ENCODE measurements at regions not wholly inside any gene's neighbourhood (a gene's known extent, or its start where the extent isn't known, plus 50 kb on each side); places are given as distances from the start of the nearest gene placed in this dataset.

DNA sequence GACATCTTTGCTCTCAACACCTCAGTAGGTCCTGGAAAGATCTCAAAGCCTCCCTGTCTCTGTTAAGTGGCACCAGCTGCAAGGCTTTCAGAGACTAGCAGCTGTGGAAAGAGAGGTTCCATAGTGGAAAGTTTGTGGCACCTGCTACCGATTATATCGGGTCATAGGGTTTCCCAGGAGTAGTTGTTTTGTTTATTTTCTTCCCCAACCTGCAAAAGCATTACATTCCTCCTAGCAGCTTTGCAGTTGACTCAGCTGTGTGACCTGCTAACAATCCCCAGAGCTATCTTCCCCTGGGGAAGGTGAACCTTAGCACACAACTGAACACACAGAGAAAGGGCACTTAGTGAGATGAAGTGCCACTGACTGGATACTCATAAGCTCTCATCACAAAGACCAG lies 598.9 kb upstream of the GRM7 start:
- H3K4me3 ChIP-seq (ENCODE audit: low read length, poor library complexity, severe bottlenecking) = no peak overlapping the region
- no peaks in the 10 kb centered on the region for H3F3A ChIP-seq (ENCODE audit: low read depth)
- no peak overlapping the region for H2AFZ ChIP-seq (ENCODE audit: low read length)
- TF ChIP-seq EZH2phosphoT487 (IDR thresholded peaks at IDR 0.05; ENCODE audit: borderline replicate concordance) = no peak
- TF ChIP-seq, protein P1, sequence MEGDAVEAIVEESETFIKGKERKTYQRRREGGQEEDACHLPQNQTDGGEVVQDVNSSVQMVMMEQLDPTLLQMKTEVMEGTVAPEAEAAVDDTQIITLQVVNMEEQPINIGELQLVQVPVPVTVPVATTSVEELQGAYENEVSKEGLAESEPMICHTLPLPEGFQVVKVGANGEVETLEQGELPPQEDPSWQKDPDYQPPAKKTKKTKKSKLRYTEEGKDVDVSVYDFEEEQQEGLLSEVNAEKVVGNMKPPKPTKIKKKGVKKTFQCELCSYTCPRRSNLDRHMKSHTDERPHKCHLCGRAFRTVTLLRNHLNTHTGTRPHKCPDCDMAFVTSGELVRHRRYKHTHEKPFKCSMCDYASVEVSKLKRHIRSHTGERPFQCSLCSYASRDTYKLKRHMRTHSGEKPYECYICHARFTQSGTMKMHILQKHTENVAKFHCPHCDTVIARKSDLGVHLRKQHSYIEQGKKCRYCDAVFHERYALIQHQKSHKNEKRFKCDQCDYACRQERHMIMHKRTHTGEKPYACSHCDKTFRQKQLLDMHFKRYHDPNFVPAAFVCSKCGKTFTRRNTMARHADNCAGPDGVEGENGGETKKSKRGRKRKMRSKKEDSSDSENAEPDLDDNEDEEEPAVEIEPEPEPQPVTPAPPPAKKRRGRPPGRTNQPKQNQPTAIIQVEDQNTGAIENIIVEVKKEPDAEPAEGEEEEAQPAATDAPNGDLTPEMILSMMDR (conservative IDR thresholded peaks at IDR 0.05; ENCODE audit: low read length) = no peak
- H3K9me3 ChIP-seq (ENCODE audit: insufficient read depth, low read depth, low read length) = no peaks in the 10 kb centered on the region
- no peaks in the 10 kb centered on the region for H3K9me2 ChIP-seq (replicated peaks; ENCODE audit: low read depth, low read length)
- no peaks in the 10 kb centered on the region for H4K20me1 ChIP-seq (ENCODE audit: insufficient read depth, low read length, poor library complexity, severe bottlenecking)
- H3K4me1 ChIP-seq (ENCODE audit: insufficient read depth, low read length, poor library complexity, severe bottlenecking) = no peaks in the 10 kb centered on the region
- no peak overlapping the region for H3K4me2 ChIP-seq (ENCODE audit: low read depth, low read length, poor library complexity, severe bottlenecking)
- no peaks in the 10 kb centered on the region for H3K79me2 ChIP-seq (ENCODE audit: insufficient read depth, low read length)
- H3K27me3 ChIP-seq (ENCODE audit: insufficient read depth, low read length, poor library complexity, severe bottlenecking) = no peaks in the 10 kb centered on the region
- no peaks in the 10 kb centered on the region for H3K36me3 ChIP-seq (ENCODE audit: insufficient read depth, low read length)
- H3K9ac ChIP-seq (ENCODE audit: low read depth, low read length, poor library complexity, severe bottlenecking) = no peak overlapping the region

DNA sequence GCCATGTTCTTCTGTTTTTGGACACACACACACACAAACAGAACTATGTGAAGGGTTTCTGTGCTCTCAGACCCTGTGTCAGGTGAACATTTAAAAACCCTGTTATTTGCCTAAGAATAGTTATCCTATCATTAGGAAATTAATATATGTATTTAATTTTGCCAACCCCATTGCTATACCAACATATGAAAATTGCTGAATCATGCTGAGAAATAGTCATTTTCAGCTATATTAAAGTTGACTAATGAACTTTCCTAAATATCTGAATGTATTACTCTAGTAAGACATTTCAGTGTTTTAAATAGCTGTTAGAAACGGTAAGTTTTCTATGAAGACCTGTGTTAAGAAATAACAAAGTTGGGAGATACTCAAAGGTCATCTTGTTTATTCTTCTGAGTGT lies 596.9 kb upstream of the GRM7 start:
- no peaks in the 10 kb centered on the region for H3F3A ChIP-seq (ENCODE audit: low read depth)
- H3K9ac ChIP-seq (ENCODE audit: low read depth, low read length, poor library complexity, severe bottlenecking) = no peak overlapping the region
- H3K4me3 ChIP-seq (ENCODE audit: low read length, poor library complexity, severe bottlenecking) = no peak overlapping the region
- H4K20me1 ChIP-seq (ENCODE audit: insufficient read depth, low read length, poor library complexity, severe bottlenecking) = no peaks in the 10 kb centered on the region
- H3K4me2 ChIP-seq (ENCODE audit: low read depth, low read length, poor library complexity, severe bottlenecking) = no peak overlapping the region
- H3K27me3 ChIP-seq (ENCODE audit: insufficient read depth, low read length, poor library complexity, severe bottlenecking) = no peaks in the 10 kb centered on the region
- H3K36me3 ChIP-seq (ENCODE audit: insufficient read depth, low read length) = no peaks in the 10 kb centered on the region
- no peaks in the 10 kb centered on the region for H3K4me1 ChIP-seq (ENCODE audit: insufficient read depth, low read length, poor library complexity, severe bottlenecking)
- H3K79me2 ChIP-seq (ENCODE audit: insufficient read depth, low read length) = no peaks in the 10 kb centered on the region
- no peaks in the 10 kb centered on the region for H3K9me2 ChIP-seq (replicated peaks; ENCODE audit: low read depth, low read length)
- no peaks in the 10 kb centered on the region for H3K9me3 ChIP-seq (ENCODE audit: insufficient read depth, low read depth, low read length)
- H2AFZ ChIP-seq (ENCODE audit: low read length) = no peak overlapping the region
- TF ChIP-seq, protein P1 (conservative IDR thresholded peaks at IDR 0.05; ENCODE audit: low read length) = no peak
- TF ChIP-seq EZH2phosphoT487 (IDR thresholded peaks at IDR 0.05; ENCODE audit: borderline replicate concordance) = no peak

DNA sequence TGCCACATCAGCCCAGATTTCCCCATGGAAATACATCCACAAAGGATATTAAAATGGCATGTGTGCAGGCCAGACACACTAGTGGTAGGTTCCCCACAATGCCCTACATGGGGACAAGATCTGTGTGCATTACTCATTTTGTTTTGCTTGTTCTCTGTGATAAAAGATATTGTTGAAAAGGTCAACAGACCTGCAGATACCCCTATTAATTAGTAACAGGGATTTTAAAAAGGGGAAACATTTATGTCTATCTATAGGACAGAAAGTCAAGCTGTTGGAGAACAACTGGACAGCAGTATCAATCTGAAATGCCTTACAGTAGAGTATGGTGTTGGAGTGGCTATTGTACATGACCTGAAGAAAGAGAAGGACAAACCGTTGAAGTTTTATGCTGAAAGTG lies 596.0 kb upstream of the GRM7 start:
- no peaks in the 10 kb centered on the region for H3K27me3 ChIP-seq (ENCODE audit: insufficient read depth, low read length, poor library complexity, severe bottlenecking)
- no peak overlapping the region for H2AFZ ChIP-seq (ENCODE audit: low read length)
- H3F3A ChIP-seq (ENCODE audit: low read depth) = no peaks in the 10 kb centered on the region
- no peaks in the 10 kb centered on the region for H3K4me1 ChIP-seq (ENCODE audit: insufficient read depth, low read length, poor library complexity, severe bottlenecking)
- H3K4me3 ChIP-seq (ENCODE audit: low read length, poor library complexity, severe bottlenecking) = no peak overlapping the region
- no peaks in the 10 kb centered on the region for H3K9me3 ChIP-seq (ENCODE audit: insufficient read depth, low read depth, low read length)
- no peaks in the 10 kb centered on the region for H4K20me1 ChIP-seq (ENCODE audit: insufficient read depth, low read length, poor library complexity, severe bottlenecking)
- no peak for TF ChIP-seq EZH2phosphoT487 (IDR thresholded peaks at IDR 0.05; ENCODE audit: borderline replicate concordance)
- TF ChIP-seq, protein P1 (conservative IDR thresholded peaks at IDR 0.05; ENCODE audit: low read length) = no peak
- H3K9ac ChIP-seq (ENCODE audit: low read depth, low read length, poor library complexity, severe bottlenecking) = no peak overlapping the region
- H3K79me2 ChIP-seq (ENCODE audit: insufficient read depth, low read length) = no peaks in the 10 kb centered on the region
- H3K9me2 ChIP-seq (replicated peaks; ENCODE audit: low read depth, low read length) = no peaks in the 10 kb centered on the region
- H3K36me3 ChIP-seq (ENCODE audit: insufficient read depth, low read length) = no peaks in the 10 kb centered on the region
- H3K4me2 ChIP-seq (ENCODE audit: low read depth, low read length, poor library complexity, severe bottlenecking) = no peak overlapping the region

Data from Loucy (cell line).